Mucosa of rectum (tissue), 2 donors: ENCODE measurements at regions not wholly inside any gene's neighbourhood (a gene's known extent, or its start where the extent isn't known, plus 50 kb on each side); places are given as distances from the start of the nearest gene placed in this dataset.
"Not testable (repeated sequence)": the region's sequence is repeated elsewhere in the genome, so short reads cannot be mapped to it uniquely, and the experiment has no call there.

Source experiments
- H3K27ac ChIP-seq, 2 donors: one replicate each; pipeline ENCODE4 v1.7.0; 2013; ENCODE audit warnings: inconsistent platforms in 2 of 2, low read depth in 2 of 2, low read length in 2 of 2
- H3K27me3 ChIP-seq, 2 donors: one replicate each; pipeline ENCODE4 v1.7.0; 2013; ENCODE audit warnings: low read length in 2 of 2; ENCODE audit not compliant: control insufficient read depth in 2 of 2, insufficient read depth in 2 of 2
- H3K36me3 ChIP-seq, 2 donors: one replicate each; pipeline ENCODE4 v1.7.0; 2013; ENCODE audit warnings: low read length in 2 of 2; ENCODE audit not compliant: control insufficient read depth in 2 of 2, insufficient read depth in 2 of 2
- H3K4me1 ChIP-seq, 2 donors: one replicate each; pipeline ENCODE4 v1.7.0; 2013; ENCODE audit warnings: low read length in 2 of 2, mild to moderate bottlenecking in 1 of 2; ENCODE audit not compliant: control insufficient read depth in 2 of 2, insufficient read depth in 2 of 2
- H3K4me3 ChIP-seq, 2 donors: one replicate each; pipeline ENCODE4 v1.7.0; 2013; ENCODE audit warnings: low read length in 2 of 2
- H3K9ac ChIP-seq, 2 donors: one replicate each; pipeline ENCODE4 v1.7.0; 2013; ENCODE audit warnings: low read length in 2 of 2, low read depth in 1 of 2, mild to moderate bottlenecking in 1 of 2
- H3K9me3 ChIP-seq, 2 donors: one replicate each; pipeline ENCODE4 v1.7.0; 2013; ENCODE audit warnings: low read length in 2 of 2; ENCODE audit not compliant: control insufficient read depth in 2 of 2
- donor health status: healthy.
- donor health status: Normal muscosa, but diverticular disease.

DNA sequence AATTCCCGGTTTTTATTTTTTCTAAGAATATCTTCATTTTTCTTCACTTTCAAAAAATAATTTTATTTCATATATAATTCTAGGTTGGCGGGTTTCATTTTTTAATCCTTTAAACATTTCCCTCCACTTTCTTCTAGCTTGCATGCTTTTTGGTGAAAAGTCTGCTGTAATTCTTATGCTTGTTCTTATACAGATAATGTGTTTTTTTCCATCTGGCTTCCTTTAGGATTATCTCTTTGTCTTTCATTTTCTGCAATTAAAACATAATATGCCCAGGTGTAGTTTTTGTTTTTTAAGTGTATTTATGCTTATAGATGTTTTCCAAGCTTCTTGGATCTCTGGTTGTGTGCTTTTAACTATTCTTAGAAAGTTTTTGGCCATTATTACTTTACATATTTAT lies 341.3 kb upstream of the SEMA3C start:
- no peaks in the 10 kb centered on the region for H3K4me1 ChIP-seq
- H3K27me3 ChIP-seq: no peaks in the 10 kb centered on the region
- H3K9ac ChIP-seq: no peak overlapping the region
- H3K9me3 ChIP-seq: peaks cover 0 to 3% of the 10 kb centered on the region in 2 donors
- H3K4me3 ChIP-seq: no peak overlapping the region
- no peak overlapping the region for H3K27ac ChIP-seq
- H3K36me3 ChIP-seq: no peaks in the 10 kb centered on the region

DNA sequence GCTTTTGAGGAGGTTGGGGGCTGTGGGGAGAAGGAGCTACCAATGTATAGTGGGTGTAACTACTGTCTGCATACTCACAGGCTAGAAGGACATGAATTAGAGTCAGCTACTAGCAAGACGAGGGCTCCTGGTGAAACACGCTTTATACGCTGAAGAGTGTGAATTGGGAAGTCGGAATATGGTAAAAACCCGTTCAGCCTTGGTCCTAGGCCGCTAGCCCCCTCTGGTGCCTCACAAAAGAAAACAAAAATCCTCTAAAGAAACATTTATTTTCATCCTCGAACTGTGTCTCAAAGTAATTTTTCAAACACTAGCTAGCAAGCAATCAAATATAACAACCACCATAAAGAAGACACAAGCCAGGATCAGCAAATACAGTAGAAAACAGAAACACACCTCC lies 338.1 kb upstream of the SEMA3C start:
- Histone ChIP-seq H3K36me3 (no peaks in the 10 kb centered on the region), H3K9me3 (peaks cover 0 to 3% of the 10 kb centered on the region in 2 donors), H3K4me1 (no peaks in the 10 kb centered on the region), H3K9ac (no peak overlapping the region), H3K27me3 (no peaks in the 10 kb centered on the region), H3K27ac (no peak overlapping the region), H3K4me3 (no peak overlapping the region)

DNA sequence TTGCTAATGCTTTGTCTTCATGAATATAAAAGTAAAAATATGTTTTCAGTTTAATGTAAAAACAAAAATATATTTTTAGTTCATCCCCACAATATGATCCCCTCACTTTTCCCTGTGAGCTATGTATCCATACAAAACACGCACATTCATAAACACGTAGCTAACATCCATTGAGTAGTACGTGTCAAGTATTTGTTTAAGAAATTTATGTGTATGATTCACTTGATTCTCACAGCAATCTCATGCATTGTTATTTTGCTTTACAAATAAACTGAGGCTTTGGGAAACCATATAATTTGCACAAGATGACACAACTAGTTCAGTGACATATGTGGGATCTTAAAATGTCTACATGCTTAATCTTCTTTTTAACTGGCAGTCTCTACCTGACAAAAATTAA lies 329.6 kb upstream of the SEMA3C start:
- H3K9me3 ChIP-seq: no peaks in the 10 kb centered on the region
- no peak overlapping the region for H3K27ac ChIP-seq
- H3K9ac ChIP-seq: no peak overlapping the region
- no peaks in the 10 kb centered on the region for H3K4me1 ChIP-seq
- no peak overlapping the region for H3K4me3 ChIP-seq
- no peaks in the 10 kb centered on the region for H3K27me3 ChIP-seq
- H3K36me3 ChIP-seq: no peaks in the 10 kb centered on the region

DNA sequence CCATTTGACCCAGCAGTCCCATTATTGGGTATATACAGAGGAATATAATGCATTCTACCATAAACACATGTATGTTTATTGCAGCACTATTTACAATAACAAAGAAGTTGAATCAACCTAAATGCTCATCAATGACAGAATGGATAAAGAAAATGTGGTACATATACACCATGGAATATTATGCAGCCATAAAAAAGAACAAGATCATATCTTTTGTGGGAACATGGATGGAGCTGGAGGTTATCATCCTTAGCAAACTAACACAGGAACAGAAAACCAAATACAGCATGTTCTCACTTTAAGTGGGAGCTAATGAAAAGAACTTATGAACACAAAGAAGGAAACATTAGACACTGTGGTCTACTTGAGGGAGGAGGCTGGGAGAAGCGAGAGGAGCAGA lies 328.5 kb upstream of the SEMA3C start:
- H3K4me1 ChIP-seq, H3K36me3 ChIP-seq, H3K9ac ChIP-seq, H3K4me3 ChIP-seq, H3K27ac ChIP-seq, H3K27me3 ChIP-seq, H3K9me3 ChIP-seq: not testable (repeated sequence)

DNA sequence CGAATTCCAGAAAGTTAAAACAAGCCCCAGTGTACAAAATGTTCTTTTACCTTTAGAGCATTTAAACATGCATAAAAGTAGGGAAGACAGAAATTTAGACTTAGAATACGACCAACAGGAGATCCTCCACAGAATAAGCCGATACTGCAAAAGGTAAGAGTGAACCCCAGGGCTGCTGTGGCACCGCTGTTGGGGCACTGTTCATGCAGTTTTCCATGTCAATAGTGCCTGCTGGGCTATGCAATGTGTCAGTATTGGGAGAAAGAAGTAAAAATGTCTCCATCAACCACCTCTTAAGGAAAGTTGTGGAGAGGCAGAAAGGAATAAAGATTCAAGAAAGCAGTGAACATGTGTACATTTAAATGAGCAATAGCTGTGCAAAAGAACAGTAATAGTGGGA lies 326.5 kb upstream of the SEMA3C start:
- H3K9ac ChIP-seq: no peak overlapping the region
- H3K27ac ChIP-seq: no peak overlapping the region
- H3K36me3 ChIP-seq: no peaks in the 10 kb centered on the region
- no peaks in the 10 kb centered on the region for H3K9me3 ChIP-seq
- H3K4me3 ChIP-seq: no peak overlapping the region
- H3K27me3 ChIP-seq: no peaks in the 10 kb centered on the region
- H3K4me1 ChIP-seq: no peaks in the 10 kb centered on the region

DNA sequence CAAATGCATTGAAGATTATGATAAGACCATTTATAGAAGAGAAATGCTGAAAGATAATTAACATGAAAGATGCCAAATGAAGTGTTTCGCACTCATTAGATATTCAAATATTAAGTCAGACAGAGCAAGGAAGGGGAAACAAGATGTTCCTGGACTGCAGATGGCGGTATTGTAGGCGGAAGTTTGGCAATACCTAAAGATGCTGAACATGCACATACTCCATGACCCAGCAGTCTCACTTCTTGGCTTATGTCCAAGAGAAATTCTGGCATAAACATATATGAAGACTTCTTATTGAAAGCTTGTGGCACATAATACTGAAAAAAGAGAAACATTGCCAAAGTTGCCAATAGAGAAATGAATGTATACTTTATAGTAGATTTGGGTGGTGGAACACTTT lies 325.4 kb upstream of the SEMA3C start:
- H3K27me3 ChIP-seq: no peaks in the 10 kb centered on the region
- no peaks in the 10 kb centered on the region for H3K9me3 ChIP-seq
- no peak overlapping the region for H3K27ac ChIP-seq
- H3K4me3 ChIP-seq: no peak overlapping the region
- H3K36me3 ChIP-seq: no peaks in the 10 kb centered on the region
- H3K4me1 ChIP-seq: no peaks in the 10 kb centered on the region
- H3K9ac ChIP-seq: no peak overlapping the region

DNA sequence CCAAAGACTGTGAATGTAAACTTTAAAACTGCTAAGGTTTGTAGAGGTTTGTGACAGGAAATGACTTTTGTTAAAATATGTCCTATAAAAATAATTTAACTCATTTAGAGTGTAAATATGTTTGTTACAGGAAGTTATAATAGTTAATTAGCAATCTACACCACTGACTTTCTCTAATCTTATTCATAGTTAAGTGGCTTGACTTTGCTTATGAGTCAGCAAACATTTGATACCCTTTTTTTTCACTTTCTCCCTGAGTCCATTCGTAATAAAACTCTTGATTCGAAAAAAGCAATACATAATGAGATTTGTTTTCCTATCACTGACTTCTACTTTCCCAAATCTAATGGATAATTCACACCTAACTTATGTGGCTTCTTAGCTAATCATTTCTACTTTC lies 317.7 kb upstream of the SEMA3C start:
- H3K27ac ChIP-seq: no peak overlapping the region
- H3K27me3 ChIP-seq: no peaks in the 10 kb centered on the region
- no peaks in the 10 kb centered on the region for H3K36me3 ChIP-seq
- H3K4me3 ChIP-seq: no peak overlapping the region
- H3K4me1 ChIP-seq: no peaks in the 10 kb centered on the region
- no peaks in the 10 kb centered on the region for H3K9me3 ChIP-seq
- H3K9ac ChIP-seq: no peak overlapping the region

DNA sequence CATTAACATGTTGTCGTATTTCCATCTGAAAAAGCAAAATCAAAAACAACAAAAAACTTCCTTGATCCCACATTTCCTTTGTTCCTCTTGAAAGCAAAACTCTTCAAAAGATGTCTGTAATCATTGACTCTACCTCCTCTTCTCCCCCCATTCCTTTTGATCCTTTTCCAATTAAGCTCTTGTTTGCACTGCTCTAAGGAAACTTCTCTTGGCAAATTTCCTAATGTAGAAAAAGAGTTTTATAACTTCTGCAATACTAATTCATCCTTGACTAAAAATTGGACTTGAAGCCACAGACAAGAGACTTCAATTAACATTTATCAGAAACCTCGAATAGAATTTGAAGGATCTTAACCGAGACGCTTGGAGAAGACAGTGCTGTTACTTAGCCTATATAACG lies 317.1 kb upstream of the SEMA3C start:
- no peaks in the 10 kb centered on the region for H3K9me3 ChIP-seq
- H3K27me3 ChIP-seq: no peaks in the 10 kb centered on the region
- H3K9ac ChIP-seq: no peak overlapping the region
- H3K4me3 ChIP-seq: no peak overlapping the region
- no peaks in the 10 kb centered on the region for H3K4me1 ChIP-seq
- H3K27ac ChIP-seq: no peak overlapping the region
- H3K36me3 ChIP-seq: no peaks in the 10 kb centered on the region

DNA sequence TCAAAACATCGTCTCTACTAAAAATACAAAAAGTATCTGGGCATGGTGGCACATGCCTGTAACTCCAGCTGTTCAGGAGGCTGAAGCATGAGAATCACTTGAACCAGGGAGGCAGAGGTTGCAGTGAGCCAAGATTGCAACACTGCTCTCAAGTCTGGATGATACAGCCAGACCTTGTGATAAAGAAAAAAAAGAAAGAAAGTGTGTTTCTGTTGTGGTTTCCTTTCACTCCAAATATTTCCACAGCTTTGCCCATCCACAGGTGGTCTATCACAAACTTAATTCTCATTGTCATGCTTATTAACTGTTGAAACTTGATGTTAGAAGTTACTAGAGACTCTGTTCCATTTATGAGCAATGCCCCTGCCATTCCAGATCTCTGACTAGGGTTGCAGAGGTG lies 316.0 kb upstream of the SEMA3C start:
- H3K27ac ChIP-seq: no peak overlapping the region
- no peaks in the 10 kb centered on the region for H3K27me3 ChIP-seq
- H3K9me3 ChIP-seq: no peaks in the 10 kb centered on the region
- H3K36me3 ChIP-seq: no peaks in the 10 kb centered on the region
- no peaks in the 10 kb centered on the region for H3K4me1 ChIP-seq
- no peak overlapping the region for H3K4me3 ChIP-seq
- no peak overlapping the region for H3K9ac ChIP-seq

DNA sequence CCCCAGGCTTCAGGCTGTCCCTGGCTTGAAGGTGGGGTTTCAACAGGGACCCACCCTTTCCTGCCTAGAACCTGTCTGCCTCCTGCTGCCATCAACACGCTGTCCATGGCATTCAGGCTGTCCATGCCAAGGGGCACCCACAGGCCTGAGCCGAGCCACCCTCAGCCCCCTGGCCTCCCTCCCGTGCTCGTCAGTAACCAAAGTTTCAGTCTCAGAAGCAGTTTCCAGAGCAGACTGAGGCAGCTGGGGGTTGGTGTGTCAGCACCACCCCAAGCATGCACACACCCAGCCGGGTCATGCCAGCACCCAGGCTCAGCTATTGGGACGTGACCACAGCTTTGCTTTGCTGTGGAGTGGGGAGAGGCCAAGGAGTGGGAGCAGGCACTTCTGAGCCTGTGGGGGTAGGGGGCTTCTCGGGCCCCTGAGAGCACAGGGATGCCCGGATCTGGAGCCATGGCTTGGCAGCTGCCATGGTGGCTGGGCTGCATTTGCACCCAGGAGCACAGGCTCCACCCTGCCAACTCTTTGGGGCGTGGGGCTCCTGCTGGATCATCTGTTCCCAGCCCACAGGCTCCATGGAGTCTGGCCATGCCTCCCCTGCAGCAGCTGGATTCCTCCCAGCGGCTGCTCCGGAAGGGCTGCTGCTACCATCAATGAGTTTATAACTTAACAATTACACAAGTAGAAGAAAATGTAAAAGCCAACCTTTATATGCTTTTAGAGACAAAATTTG lies 314.5 kb upstream of the SEMA3C start:
- Histone ChIP-seq H3K9ac (no peak overlapping the region), H3K9me3 (no peaks in the 10 kb centered on the region), H3K27me3 (no peaks in the 10 kb centered on the region), H3K36me3 (no peaks in the 10 kb centered on the region), H3K4me1 (no peaks in the 10 kb centered on the region), H3K4me3 (no peak overlapping the region), H3K27ac (no peak overlapping the region)
